ENCODE measurements at regions not wholly inside any gene's neighbourhood (a gene's known extent, or its start where the extent isn't known, plus 50 kb on each side); places are given as distances from the start of the nearest gene placed in this dataset.
"Not testable (repeated sequence)": the region's sequence is repeated elsewhere in the genome, so short reads cannot be mapped to it uniquely, and the experiment has no call there.

GRCh38 chr6:100223952-100224351 is 229.9 kb upstream of the MCHR2 start:
- DNase-seq, result not testable (repeated sequence)

GRCh38 chr6:100220543-100220942 is 226.5 kb upstream of the MCHR2 start:
- DNase-seq, result no peak

GRCh38 chr6:100217225-100218012 is 223.4 kb upstream of the MCHR2 start:
- DNase-seq, result no peak

GRCh38 chr6:100216760-100217159 is 222.7 kb upstream of the MCHR2 start:
- no peak for DNase-seq

GRCh38 chr6:100212131-100212530 is 218.1 kb upstream of the MCHR2 start:
- no peak for DNase-seq

GRCh38 chr6:100210137-100211117 is 216.4 kb upstream of the MCHR2 start:
- no peak for DNase-seq

- DNase-seq, result no peak
Measured at GRCh38 chr6:100209323-100210136, 215.5 kb upstream of the MCHR2 start.

GRCh38 chr6:100203400-100203799 is 209.4 kb upstream of the MCHR2 start:
- DNase-seq, result no peak

GRCh38 chr6:100202417-100203194 is 208.6 kb upstream of the MCHR2 start:
- DNase-seq, result no peak

GRCh38 chr6:100196214-100196982 is 202.4 kb upstream of the MCHR2 start:
- DNase-seq, result not testable (repeated sequence)

- not testable (repeated sequence) for DNase-seq
Measured at GRCh38 chr6:100195244-100195643, 201.2 kb upstream of the MCHR2 start.

- no peak for DNase-seq
Measured at GRCh38 chr6:100194535-100194934, 200.5 kb upstream of the MCHR2 start.

GRCh38 chr6:100188754-100189153 is 194.7 kb upstream of the MCHR2 start:
- DNase-seq, result no peak

GRCh38 chr6:100186552-100186951 is 192.5 kb upstream of the MCHR2 start:
- no peak for DNase-seq

- DNase-seq, result no peak
Measured at GRCh38 chr6:100185615-100186014, 191.6 kb upstream of the MCHR2 start.

GRCh38 chr6:100184473-100184872 is 190.4 kb upstream of the MCHR2 start:
- no peak for DNase-seq

GRCh38 chr6:100182313-100182712 is 188.3 kb upstream of the MCHR2 start:
- no peak for DNase-seq

GRCh38 chr6:100181309-100181708 is 187.3 kb upstream of the MCHR2 start:
- DNase-seq, result no peak

GRCh38 chr6:100179576-100179975 is 185.6 kb upstream of the MCHR2 start:
- no peak for DNase-seq

GRCh38 chr6:100177956-100178355 is 183.9 kb upstream of the MCHR2 start:
- DNase-seq, result no peak
